NT2/D1 (cell line): ENCODE measurements at regions not wholly inside any gene's neighbourhood (a gene's known extent, or its start where the extent isn't known, plus 50 kb on each side); places are given as distances from the start of the nearest gene placed in this dataset.

ENCODE experiments used
- DNase-seq: peaks from one replicate; pipeline ENCODE4 v3.0.0-alpha.2; 2011; ENCODE audit warnings: low read depth, low spot score
- H3K27me3 ChIP-seq: 2 replicates; pipeline ENCODE4 v1.6.0; 2011; ENCODE audit warnings: mild to moderate bottlenecking; ENCODE audit not compliant: insufficient read length, insufficient read depth
- H3K36me3 ChIP-seq: 2 replicates; pipeline ENCODE4 v1.6.1; 2011; ENCODE audit warnings: mild to moderate bottlenecking, low read length, mixed read lengths; ENCODE audit not compliant: insufficient read depth, insufficient read length
- H3K4me1 ChIP-seq: 2 replicates; pipeline ENCODE4 v1.5.1; 2011; ENCODE audit not compliant: insufficient read depth, insufficient read length
- H3K4me3 ChIP-seq: 2 replicates; pipeline ENCODE4 v1.5.1; 2011; ENCODE audit warnings: low read depth; ENCODE audit not compliant: insufficient read length
- H3K9ac ChIP-seq: 2 replicates; pipeline ENCODE4 v1.6.0; 2011; ENCODE audit warnings: low read depth; ENCODE audit not compliant: insufficient read length
- H3K9me3 ChIP-seq: 2 replicates; pipeline ENCODE4 v1.5.1; 2011; ENCODE audit warnings: mild to moderate bottlenecking, low read length; ENCODE audit not compliant: insufficient read depth
- SUZ12 ChIP-seq: IDR thresholded peaks from 2 replicates; pipeline ENCODE4 v1.6.1; 2011; ENCODE audit not compliant: insufficient read length, insufficient read depth; ENCODE audit errors: extremely low read depth
- YY1 ChIP-seq: IDR thresholded peaks from 2 replicates; pipeline ENCODE4 v1.6.1; 2011; ENCODE audit not compliant: insufficient read length, insufficient read depth
- ZNF274 ChIP-seq: IDR thresholded peaks from 2 replicates; pipeline ENCODE4 v1.6.1; 2011; ENCODE audit warnings: mild to moderate bottlenecking, low read depth, low read length

GRCh38 chr6:8707956-8708772 is 272.8 kb upstream of the SLC35B3 start:
- Histone ChIP-seq H3K9me3 (no peaks in the 10 kb centered on the region), H3K27me3 (no peaks in the 10 kb centered on the region), H3K4me3 (no peak overlapping the region), H3K4me1 (no peaks in the 10 kb centered on the region), H3K36me3 (no peaks in the 10 kb centered on the region), H3K9ac (no peak overlapping the region)
- TF ChIP-seq YY1 = no peak
- TF ChIP-seq SUZ12 = no peak
- no peak for TF ChIP-seq ZNF274
- DNase-seq = no peak

DNA sequence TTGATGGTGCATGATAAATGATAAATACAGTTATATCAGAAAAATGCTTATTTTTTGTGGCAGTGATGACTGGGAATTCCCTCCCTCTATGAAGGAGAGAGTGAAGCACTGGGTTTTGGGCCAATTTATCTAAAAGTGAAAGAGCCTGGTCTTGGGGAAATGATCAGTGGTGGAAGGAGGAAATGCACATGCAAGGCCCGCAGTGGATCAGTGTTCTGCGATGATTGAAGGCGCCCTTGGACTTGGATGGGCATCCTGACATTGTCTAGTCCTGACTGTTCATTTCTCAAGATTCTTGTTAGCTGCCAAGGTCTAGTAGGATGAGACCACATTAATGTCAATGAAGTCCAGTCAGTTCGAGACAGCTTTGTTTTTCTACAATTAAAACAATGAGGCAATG is 272.0 kb upstream of the SLC35B3 start:
- Histone ChIP-seq H3K4me1 (no peaks in the 10 kb centered on the region), H3K27me3 (no peaks in the 10 kb centered on the region), H3K36me3 (no peaks in the 10 kb centered on the region), H3K9me3 (no peaks in the 10 kb centered on the region), H3K4me3 (no peak overlapping the region), H3K9ac (no peak overlapping the region)
- TF ChIP-seq ZNF274 (no peak), SUZ12 (no peak), YY1 (no peak)
- no peak for DNase-seq

DNA sequence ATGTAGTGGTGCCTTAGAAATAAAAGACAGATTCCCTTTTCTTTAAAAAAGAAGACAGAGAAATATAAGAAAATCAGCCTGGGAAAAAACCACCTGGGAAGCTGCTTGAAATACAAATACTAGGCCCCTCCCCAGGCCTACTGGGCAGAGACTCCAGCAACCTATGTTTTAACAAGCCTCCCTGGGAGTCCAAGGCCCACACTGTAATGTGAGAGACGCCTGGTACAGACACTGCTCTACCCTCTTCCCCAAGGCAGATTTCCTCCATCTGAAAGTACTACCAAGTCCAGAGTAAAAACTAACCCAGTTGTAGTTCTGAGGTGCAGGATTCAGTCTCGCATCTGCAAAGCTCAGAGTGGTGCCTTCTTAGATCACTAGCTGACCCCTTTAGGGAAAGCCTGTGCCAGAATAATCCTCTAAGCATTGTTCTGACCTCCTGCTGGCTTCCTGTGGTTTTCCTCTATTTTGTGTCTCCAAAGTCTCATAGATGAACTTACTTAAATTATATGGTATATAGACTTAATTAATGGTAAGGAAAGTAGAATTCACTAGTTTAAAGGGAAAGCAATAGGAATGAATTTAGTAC is 270.2 kb upstream of the SLC35B3 start:
- TF ChIP-seq ZNF274 (no peak), SUZ12 (no peak)
- H3K36me3 ChIP-seq = no peaks in the 10 kb centered on the region
- H3K4me1 ChIP-seq = no peaks in the 10 kb centered on the region

DNA sequence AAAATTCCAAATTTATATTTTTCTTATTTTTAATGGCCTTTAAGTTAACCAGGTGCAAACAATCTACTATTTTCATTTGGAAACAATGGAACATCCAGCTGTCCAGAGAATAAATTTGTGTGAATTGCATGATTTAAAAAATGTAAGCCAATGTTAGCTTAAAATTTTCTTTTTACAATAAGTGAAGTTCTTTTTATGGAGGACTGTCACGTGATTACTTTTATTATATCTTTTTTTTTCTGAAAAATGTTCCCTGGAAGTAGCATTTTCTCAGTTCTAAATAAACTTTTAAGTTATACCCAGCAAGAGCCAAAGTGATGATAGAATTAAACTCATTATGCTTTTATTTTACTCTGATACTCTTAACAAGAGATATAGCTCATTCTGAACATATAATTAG is 267.7 kb upstream of the SLC35B3 start:
- H3K36me3 ChIP-seq = no peaks in the 10 kb centered on the region
- no peak for DNase-seq
- TF ChIP-seq YY1 = no peak
- no peak for TF ChIP-seq SUZ12
- no peak for TF ChIP-seq ZNF274
- H3K4me3 ChIP-seq = no peak overlapping the region
- no peaks in the 10 kb centered on the region for H3K4me1 ChIP-seq
- H3K9ac ChIP-seq = no peak overlapping the region
- no peaks in the 10 kb centered on the region for H3K27me3 ChIP-seq
- no peaks in the 10 kb centered on the region for H3K9me3 ChIP-seq

More for the DNA sequence above, 270.2 kb upstream of the SLC35B3 start:
- Histone ChIP-seq H3K27me3 (no peaks in the 10 kb centered on the region), H3K9me3 (no peaks in the 10 kb centered on the region), H3K4me3 (no peak overlapping the region), H3K9ac (no peak overlapping the region)
- no peak for DNase-seq

GRCh38 chr6:8688821-8689220 is 253.5 kb upstream of the SLC35B3 start:
- no peaks in the 10 kb centered on the region for H3K27me3 ChIP-seq
- no peak overlapping the region for H3K4me3 ChIP-seq
- no peaks in the 10 kb centered on the region for H3K4me1 ChIP-seq
- DNase-seq = no peak
- H3K9me3 ChIP-seq = peaks cover 17% of the 10 kb centered on the region
- H3K36me3 ChIP-seq = no peaks in the 10 kb centered on the region
- TF ChIP-seq ZNF274 (no peak), SUZ12 (no peak), YY1 (no peak)
- H3K9ac ChIP-seq = no peak overlapping the region

GRCh38 chr6:8686077-8686476 is 250.7 kb upstream of the SLC35B3 start:
- no peak for DNase-seq
- H3K4me1 ChIP-seq = no peaks in the 10 kb centered on the region
- H3K36me3 ChIP-seq = no peaks in the 10 kb centered on the region
- H3K4me3 ChIP-seq = no peak overlapping the region
- H3K9me3 ChIP-seq = no peaks in the 10 kb centered on the region
- H3K9ac ChIP-seq = no peak overlapping the region
- H3K27me3 ChIP-seq = no peaks in the 10 kb centered on the region
- no peak for TF ChIP-seq SUZ12
- no peak for TF ChIP-seq ZNF274
- TF ChIP-seq YY1 = no peak

DNA sequence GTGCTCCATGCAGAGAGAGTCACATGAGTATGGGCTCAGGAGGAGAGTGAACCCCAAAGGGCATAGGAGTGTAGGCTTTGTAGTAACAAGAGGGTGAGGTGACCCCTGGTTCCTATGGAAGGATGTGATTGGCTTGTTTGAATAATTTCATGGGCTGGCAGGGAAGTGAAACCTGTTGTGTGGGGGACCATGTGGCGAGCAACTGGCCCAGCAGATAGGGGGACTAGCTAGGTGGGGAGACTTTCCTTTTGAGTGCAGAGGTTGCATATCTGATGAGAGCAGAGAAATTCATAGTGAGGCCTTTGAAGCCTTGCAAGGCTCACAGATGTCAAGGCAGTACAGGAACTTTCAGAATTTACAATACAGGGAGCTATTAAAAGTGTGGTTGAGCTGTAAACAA is 247.9 kb upstream of the SLC35B3 start:
- no peak for TF ChIP-seq SUZ12
- TF ChIP-seq ZNF274 = no peak
- no peak for TF ChIP-seq YY1

DNA sequence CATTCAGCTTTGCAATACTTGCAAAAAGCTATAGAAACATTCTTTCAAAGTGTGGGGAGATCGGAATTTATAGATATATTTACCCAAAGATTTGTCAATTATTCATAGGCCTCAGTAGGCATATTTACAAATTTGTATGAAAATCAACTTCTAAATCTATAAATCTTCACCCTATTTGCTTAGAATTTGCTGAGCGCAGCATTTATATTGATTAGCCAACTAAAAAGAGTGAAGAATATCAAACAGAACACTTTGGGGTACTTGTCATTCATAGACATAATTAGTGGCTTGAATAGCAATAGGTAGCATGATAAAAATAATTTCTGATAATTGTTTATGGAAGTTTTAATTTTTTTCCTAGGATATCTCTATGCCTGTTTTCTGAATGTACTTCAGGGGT is 244.5 kb upstream of the SLC35B3 start:
- no peaks in the 10 kb centered on the region for H3K27me3 ChIP-seq
- no peaks in the 10 kb centered on the region for H3K4me1 ChIP-seq
- no peaks in the 10 kb centered on the region for H3K9me3 ChIP-seq
- no peak overlapping the region for H3K9ac ChIP-seq
- H3K4me3 ChIP-seq = no peak overlapping the region
- no peaks in the 10 kb centered on the region for H3K36me3 ChIP-seq
- TF ChIP-seq ZNF274 (no peak), SUZ12 (no peak), YY1 (no peak)
- DNase-seq = no peak

More for the DNA sequence above, 247.9 kb upstream of the SLC35B3 start:
- Histone ChIP-seq H3K4me1 (no peaks in the 10 kb centered on the region), H3K27me3 (no peaks in the 10 kb centered on the region), H3K9me3 (no peaks in the 10 kb centered on the region), H3K4me3 (no peak overlapping the region), H3K9ac (no peak overlapping the region), H3K36me3 (no peaks in the 10 kb centered on the region)
- no peak for DNase-seq
